NCI-H774 (cell line): ENCODE measurements at regions not wholly inside any gene's neighbourhood (a gene's known extent, or its start where the extent isn't known, plus 50 kb on each side); places are given as distances from the start of the nearest gene placed in this dataset.
"Not testable (repeated sequence)": the region's sequence is repeated elsewhere in the genome, so short reads cannot be mapped to it uniquely, and the experiment has no call there.

Experiments used
- DNase-seq: peaks from one replicate; lab custom pipeline; 2025; lab: John Stamatoyannopoulos, UW

DNA sequence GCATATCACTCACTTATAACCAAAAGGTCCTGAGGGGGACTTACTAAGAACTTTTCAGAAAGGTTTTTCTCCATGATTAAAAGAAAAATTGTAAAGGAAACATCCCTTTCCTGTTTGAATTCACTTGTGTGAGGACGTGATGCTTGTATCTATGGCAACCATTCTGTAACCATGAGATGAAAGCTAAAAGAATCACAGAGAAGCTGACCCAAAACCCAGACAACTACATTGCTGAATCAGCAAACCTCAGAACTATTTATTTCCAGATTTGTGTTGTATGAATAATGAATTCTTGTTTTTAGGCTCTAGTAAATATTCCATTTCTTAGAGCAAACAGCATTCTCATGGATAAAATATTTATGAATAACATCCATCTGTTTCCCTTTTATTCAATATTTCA lies 91.2 kb downstream of the RCHY1 start:
- DNase-seq = no peak

DNA sequence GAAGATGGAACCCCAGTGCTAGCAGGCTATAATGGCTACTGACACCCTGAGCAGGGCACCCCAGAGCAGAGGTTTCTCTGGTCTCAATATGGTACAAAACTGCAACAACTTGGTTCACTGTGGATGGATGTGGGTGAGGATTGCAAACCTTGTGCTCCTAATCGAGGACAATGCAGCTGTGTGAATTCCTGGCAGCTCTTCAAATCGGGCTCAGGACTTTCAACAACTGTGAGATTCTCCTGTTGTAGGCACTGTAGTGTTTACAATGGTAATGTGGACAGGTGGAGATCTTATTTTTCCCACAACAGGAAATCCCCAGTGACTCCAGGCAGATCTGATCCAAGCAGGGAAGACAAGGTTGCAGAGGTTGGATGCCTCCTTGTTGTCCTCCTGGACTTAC lies 101.5 kb downstream of the RCHY1 start:
- DNase-seq = no peak

DNA sequence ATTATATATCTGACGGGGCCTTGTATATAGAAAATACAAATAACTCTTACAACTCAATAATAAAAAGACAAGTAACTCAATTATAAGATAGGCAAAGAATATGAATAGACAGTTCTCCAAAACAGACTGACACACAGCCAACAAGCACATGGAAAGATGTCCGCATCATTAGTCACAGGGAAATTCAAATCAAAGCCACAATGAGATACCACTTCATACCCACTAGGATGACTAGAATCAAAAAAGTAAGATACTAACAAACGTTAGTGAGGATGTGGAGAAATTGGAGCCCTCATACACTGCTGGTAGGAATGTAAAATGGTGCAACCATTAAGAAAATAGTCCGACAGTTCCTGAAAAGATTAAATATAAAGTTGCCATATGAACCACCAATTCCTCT lies 115.7 kb downstream of the RCHY1 start:
- DNase-seq = no peak

DNA sequence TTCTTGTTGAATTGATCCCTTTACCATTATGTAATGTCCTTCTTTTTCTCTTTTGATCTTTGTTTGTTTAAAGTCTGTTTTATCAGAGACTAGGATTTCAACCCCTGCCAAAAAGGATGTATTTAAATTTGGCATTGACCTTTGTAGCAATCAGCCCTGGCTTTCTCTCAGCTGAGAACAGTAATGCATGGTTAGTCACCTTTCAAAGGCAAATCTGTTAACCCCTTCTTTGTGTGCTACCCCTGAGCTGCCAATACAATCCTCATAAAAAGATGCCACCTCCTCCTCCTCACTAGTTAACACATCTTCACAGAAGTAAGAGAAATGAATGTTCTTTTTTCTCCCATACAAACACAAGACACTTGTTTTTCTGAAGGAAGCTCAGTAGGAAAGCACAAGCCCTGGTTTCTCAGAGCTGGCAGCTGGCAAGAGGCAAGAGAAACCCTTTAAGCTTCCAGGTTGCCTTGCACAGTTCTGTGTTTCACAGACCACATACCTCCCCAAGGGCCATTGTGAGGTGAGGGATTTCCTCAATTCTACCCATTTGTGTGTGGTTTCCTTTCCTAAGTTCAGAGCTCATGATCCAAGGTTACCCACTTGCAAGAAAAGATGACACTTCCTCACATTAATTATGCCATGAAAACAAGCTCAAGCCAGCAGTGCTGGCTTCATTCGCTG lies 122.6 kb downstream of the RCHY1 start:
- no peak for DNase-seq

DNA sequence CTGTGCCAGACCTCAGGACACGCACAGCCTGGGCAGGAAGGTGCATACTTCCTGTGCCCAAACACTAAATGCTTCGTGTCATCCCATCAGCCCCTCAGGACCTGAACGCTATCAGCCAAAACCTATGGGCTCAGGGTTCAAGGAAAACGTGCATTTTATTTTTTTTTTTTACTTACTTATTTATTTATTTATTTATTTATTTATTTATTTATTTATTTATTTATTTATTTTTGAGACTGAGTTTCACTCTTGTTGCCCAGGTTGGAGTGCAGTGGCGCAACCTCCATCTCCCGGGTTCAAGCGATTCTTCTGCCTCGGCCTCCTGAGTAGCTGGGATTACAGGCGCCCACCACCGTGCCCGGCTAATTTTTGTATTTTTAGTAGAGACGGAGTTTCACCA lies 127.8 kb downstream of the RCHY1 start:
- not testable (repeated sequence) for DNase-seq

DNA sequence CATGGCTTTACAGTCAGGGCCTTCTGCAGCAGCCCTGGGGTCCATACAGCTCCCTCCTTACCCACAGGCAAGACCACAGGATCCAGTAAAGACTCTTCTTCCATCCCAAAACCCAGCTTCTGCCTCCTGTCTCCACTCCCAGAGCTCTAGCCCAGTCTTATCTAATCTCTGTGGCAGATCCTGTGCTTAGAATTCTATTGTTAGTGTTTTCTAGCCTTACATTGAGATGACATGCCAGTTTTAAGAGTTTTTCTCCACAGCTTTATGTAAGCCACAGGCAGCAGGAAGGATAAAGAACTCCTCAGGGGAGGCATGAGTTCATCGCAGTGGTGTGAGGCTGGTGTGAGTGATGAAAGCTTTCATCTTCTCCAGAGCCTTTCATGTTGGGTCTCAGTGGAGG lies 129.1 kb downstream of the RCHY1 start:
- no peak for DNase-seq

DNA sequence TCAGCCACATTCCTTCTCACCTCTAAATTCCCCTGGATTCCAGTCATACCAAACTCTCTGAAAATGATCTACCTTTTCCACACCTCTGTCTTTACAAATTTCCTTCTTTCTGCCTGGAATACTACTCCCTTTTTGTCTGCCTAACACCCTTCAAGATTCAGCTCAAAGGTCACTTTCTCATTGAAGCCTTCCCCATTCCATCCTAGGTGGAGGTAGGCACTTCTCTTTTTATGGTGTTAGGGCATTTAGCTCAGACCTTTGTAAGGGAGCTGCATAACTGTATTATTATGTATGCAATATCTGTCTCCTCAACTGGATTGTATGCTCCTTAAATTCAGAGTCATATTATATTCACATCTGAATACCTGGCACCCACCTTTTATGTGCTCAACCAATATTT lies 137.7 kb downstream of the RCHY1 start:
- DNase-seq = no peak

DNA sequence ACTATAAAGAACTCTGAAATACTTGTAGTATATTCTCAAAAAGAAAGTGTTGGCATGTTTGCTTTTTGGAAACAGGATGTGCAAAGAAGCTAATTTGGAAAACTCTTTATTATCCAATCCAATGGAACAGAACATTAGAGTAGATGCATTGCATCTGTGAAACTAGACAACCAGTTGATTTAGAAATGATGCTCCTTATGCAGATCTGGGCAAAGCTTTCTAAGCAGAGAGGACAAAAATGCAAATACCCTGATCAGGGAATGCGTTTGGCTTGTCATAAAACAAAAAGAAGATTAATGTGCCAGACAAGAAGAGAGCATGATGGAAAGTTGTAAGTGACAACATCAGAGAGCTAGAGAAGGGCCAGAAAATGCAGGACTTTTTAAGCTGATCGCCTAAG lies 142.3 kb downstream of the RCHY1 start:
- no peak for DNase-seq

DNA sequence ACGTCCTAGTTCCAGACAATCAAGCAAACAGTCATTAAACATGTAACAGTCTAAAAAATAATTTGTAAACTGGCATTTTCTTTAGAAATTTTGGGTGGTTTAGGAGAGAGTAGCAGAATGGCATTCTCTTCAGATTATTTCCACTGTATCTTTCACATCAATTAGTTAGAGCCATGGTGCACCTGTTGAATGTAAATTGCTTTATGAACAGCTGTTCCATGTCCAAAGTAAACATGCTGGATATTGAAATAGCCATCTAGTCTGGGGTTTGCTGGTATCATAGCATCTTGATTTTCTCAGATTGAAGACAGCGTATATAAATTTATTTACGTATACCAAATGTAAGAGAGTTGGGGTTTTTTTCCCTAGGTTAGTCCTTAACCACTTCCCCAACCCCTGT lies 143.6 kb downstream of the RCHY1 start:
- peak; percentile 53 for DNase-seq

DNA sequence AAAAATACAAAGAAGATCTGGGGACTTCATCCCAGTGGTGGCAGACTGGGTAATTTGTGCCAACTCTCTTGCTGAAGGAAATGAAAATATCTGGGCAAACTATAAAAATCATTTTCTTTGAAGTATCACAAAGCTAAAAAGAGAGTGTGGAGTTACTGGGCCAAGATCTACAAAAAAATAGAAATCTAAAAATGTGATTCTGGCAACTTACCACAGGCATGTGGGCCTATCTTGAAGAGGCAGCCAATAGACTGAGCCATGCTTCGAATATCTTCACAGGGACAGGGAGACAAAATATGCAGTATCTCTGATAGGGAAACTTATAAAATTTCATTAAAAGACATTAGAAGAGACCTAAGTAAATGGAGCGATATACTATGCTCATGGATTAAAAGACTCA lies 168.8 kb downstream of the RCHY1 start:
- no peak for DNase-seq

DNA sequence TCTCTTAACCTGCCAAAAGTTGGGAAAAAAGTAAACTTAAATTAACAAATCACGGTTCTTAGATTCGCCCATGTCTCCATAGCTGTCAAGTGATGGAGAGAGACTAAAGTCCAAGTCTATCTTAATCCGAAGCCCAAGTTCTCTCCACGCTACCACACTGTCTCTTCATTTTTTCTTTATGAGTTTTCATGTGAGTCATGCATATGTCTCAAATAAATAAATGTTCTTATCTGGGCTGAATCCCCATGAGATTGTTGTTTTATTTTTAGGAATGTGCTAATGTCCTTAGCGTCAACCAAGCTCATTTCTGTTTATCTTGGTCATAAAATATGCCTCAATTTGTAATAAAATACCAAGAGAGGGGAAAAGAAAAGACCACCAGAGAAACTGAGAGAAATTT lies 169.3 kb downstream of the RCHY1 start:
- no peak for DNase-seq

DNA sequence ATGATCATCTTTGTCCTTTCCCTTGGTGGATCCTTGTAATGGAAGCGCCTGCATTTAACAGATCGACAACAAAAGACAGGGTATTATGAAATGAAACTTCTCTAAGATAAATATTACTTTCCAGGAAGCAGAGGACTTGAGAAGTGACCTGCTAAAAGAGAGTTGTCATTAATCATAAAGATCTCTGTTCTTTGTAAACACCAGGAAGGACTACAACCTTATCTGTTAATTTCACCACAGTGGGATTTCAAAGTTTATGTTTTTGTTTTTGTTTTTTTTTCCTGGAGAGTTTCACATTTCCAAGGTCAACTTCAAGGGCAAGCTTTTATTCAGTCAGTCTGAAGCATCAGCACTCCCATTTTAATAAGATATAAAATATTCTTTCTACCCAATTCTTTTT lies 170.9 kb downstream of the RCHY1 start:
- no peak for DNase-seq

DNA sequence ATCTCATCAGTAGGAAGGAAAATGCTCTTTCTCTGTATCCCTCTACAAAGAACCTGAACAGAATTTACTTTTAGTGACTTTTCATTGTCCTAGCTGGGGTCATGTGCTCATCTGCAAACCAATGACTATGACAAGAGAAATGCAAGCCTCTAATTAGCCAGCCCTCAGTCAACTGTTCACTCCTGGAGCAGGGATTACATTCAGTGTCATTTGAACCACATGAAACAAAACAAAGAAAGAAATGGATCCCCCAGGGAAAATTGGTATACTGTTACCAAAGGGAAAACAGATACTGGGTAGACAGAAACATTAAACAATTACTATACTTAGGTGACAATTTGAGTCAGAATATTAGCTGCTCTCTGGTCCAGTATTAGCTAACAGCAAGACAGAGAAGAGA lies 173.6 kb downstream of the RCHY1 start:
- DNase-seq = no peak

DNA sequence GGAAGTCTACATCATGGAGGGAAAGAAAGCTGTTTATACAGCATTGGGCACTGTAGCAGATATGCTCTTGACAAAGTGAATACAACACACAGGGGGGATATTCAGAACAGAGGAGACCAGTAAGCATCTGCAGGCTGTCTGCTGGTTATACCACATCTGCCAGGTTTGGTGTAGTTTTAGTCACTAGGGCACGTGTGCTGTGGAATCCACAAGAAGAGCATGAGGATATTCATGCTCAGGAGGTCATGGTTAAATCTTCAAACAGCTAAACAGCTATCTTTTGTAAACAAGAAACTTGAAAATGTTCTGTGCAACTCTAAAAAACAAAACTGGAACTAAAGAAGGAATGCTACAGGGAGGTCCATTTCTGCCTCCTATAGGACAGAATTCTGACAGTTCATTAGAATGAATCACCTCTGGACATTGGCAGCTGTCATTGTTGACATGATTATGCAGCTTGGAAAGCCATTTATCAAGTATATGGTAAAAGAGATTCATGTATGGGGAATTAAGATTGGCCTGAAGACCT lies 175.8 kb downstream of the RCHY1 start:
- DNase-seq = no peak

DNA sequence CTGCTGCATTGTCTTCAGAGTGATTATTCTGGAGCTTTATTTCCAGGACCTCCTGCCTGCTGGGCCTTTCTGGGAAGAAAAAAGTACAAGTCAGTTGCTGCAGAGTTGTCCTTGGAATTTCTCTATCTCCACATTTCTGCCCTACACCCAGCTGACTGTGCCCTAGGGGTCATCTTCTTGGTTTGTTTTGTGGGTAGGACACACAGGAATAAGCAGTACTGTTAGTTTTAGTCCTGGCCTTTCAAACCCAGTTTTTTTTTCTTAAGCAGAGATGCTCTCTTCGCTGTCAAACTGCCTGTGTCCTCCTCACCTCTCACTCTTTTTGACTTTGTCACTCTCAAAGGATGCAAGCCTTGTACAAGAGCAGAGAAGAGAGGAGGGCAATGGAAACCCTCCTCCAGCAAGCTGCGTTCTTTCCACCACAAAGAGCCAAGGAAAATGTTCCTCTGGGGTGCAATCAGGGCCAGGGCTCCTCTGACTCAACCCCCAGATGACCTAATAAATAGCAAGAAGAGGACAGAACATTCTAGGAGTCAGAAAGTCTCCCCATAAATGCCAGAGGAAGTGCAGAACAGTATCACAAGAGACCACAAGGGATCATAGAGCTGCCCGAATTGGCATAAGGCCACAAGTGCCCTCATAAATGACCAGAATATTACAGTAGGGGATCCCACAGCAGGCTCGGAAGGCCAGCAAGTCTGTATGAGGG lies 186.2 kb downstream of the RCHY1 start:
- DNase-seq = no peak

DNA sequence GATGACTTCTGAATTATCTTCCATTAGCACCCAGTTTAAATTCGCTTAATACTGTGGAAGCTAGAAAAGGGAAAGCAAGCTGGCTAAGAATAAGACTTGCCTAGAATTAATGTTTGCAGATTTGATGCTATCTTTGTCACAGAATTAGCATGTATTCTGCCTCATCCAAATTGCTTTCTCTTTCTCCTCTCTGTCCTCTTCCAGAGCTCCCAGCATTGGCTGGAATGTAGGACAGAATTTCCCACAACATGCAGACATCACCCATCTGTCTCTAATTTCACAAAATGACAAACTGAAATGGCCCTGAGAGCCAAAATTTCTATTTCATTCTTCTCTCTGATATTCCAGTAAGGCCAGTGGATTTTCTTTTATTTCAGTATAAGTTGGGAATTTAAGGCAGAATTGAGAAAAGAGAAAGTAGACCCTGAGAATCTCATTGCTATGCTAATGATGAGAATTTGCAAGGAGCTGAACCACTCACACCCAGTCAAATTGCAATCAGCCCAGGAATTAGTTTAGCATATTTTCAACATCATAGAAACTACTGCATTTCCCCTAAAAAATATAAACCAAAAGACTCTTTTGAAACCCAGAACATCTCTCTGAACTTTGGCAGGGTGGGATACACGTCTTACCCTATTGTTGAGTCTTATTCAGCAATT lies 188.8 kb downstream of the RCHY1 start:
- DNase-seq = no peak

DNA sequence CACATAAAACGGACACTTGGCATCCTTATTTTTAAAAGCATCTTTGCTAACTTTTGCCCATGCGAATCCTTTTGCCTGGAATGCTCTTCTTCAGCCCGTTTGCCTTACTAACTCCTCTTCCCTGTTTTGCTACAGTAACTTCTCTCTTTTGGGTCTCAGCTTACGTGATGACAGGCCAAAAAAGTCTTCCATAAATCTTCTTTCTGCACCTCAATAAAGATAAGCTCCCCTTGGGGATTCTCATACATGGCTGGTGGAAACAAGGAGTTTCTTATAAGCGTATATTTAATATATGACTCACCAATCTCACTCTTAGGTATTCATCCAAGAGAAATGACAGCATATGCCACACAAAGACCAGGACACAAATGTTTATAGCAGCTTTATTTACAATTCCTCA lies 192.7 kb downstream of the RCHY1 start:
- DNase-seq = no peak

DNA sequence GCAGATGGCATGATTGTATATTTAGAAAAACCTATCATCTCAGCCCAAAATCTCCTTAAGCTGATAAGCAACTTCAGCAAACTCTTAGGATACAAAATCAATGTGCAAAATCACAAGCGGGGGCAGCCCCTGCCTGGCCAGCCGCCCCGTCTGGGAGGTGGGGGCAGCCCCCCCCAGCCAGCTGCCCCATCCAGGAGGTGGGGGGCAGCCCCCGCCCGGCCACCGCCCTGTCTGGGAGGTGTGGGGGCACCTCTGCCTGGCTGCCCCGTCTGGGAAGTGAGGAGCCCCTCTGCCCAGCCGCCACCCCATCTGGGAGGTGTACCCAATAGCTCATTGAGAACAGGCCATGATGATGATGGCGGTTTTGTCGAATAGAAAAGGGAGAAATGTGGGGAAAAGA lies 196.6 kb downstream of the RCHY1 start:
- DNase-seq = not testable (repeated sequence)

DNA sequence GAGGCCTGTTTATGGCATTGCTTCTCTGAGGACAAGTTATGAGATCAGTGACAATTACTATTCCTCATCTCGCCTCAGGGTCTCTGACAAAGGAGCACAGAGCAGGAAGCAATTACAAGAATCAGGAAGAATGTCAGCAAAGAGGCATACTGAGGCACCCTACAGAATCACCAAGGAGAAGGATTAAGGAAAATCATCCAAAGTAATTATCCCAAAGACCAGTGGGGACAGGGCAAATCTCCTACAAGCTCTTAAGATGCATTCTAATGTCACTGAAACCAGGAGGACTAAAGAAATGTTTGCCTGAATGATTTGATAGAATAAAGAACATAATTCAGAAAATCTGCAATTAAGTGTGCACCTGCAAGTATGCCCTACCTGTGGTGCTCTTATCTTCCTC lies 206.2 kb downstream of the RCHY1 start:
- no peak for DNase-seq

DNA sequence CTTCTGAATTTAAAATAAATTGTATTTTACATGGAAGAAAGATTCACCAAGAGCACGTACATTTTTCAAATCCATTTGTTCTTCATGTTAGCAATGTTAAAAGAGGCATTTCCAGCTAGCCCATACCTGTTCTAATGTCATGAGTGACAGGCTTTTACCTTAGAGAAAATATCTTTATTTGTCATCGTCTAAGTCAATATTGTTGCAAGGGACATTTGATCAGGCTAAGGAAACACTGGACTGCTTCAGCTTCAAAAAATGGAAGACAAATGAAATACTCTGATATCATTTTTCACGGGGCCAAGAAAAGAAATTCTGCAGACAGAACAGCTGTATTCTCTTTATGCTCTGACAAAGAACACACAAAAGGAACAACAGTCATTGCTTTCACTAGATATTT lies 207.7 kb downstream of the RCHY1 start:
- no peak for DNase-seq

DNA sequence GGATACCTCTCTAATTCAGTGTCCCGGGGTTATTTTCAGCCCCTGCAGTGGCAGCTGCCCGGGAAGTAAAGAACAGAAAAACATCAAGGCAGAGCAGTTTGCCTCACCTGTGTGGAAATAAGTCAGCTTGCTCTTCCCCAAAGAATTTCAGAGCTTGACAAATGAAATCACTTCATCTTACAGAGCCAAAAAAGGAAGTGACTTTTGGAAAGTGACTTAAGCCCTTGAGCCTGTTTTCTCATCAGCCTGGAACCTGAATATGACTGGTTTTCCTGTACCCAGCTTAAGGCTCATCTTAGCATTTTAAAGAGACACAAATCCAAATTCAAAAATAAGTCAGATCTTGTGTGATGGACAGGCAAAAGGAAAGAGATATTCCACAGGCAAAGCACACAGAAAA lies 211.6 kb downstream of the RCHY1 start:
- DNase-seq = no peak

DNA sequence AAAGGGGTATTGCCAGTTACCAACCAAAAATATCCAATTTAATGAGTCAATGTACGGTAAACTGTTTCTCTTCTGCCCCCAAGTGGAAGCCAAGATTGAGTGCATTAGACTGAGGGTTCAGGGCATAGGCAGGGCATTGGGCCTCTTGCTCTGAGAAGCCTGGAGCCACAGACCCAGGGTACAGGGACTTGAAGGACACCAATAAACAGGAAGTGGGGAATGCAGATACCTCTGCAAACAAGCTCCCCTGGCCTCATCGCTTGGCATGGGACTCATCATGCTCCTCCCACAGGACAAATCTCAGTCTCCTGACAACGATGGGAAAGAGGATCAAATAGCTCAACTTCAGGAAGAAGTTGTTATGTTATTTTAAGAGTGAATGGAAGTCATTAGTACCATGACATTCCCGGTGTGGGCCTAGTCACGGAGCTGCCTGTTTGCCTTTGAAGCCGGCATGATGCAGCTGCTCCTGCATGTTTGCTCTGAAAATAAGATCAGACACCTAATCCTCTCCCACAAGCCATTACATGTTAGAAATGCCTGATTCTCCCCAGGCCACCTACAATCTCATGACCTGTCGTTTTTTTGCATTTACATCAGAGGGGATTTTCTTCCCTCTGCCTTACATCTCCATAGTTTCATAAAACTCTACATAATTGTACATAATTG lies 224.2 kb downstream of the RCHY1 start:
- DNase-seq = peak; percentile 46
